ENCODE measurements at regions not wholly inside any gene's neighbourhood (a gene's known extent, or its start where the extent isn't known, plus 50 kb on each side); places are given as distances from the start of the nearest gene placed in this dataset.

DNA sequence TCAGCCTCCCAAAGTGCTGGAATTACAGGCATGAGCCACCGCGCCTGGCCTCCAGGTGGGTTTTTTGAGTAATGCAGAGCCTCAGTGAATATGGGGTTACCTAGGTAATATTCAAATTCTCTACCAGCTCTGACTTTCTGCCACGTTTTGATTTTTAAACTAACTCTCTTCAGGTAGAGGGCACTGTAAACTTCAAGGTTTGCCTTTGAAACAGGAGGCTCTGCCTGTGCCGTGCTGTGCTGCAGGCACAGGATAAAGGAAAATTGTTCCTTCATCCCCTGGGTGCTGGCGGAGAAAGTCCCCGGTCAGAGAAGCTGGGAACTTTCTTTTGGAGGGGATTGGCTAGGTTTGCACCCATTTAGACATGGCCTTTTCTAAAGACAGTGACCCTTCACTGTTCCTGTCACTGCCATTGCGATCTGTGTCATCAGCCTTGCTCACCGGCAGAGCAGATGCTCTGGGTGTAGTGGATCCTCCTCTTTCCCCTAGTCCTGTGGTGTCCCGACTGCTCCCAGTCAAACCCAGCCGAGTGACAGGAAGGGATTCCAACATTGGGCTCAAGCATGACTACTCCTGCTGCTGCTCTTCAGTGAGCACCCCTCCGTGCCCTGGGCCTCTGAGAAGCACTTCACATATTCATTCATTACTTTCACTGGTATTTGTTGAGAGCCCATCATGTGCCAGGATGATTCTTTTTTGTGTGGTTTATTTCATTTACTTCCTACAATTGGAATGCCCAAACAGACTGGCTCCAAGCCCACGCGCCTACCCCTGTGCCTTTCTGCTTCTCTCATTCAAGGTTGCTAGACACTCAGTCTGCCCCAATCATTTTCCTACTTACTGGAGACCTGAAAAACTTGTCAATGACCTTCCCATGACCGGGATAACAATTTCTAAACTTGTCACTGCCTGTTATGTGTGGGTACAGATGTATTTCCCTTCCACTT lies 103.6 kb downstream of the TMEM30B start:
- no peak for TF ChIP-seq POLR2A (IDR thresholded peaks at IDR 0.05)
- TF ChIP-seq, protein P1, sequence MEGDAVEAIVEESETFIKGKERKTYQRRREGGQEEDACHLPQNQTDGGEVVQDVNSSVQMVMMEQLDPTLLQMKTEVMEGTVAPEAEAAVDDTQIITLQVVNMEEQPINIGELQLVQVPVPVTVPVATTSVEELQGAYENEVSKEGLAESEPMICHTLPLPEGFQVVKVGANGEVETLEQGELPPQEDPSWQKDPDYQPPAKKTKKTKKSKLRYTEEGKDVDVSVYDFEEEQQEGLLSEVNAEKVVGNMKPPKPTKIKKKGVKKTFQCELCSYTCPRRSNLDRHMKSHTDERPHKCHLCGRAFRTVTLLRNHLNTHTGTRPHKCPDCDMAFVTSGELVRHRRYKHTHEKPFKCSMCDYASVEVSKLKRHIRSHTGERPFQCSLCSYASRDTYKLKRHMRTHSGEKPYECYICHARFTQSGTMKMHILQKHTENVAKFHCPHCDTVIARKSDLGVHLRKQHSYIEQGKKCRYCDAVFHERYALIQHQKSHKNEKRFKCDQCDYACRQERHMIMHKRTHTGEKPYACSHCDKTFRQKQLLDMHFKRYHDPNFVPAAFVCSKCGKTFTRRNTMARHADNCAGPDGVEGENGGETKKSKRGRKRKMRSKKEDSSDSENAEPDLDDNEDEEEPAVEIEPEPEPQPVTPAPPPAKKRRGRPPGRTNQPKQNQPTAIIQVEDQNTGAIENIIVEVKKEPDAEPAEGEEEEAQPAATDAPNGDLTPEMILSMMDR (IDR thresholded peaks at IDR 0.05) = no peak
